GM12875 (cell line): ENCODE measurements at regions not wholly inside any gene's neighbourhood (a gene's known extent, or its start where the extent isn't known, plus 50 kb on each side); places are given as distances from the start of the nearest gene placed in this dataset.

Experiments used
- H3K4me3 ChIP-seq: one replicate; pipeline ENCODE4 v1.5.1; 2011; ENCODE audit warnings: low read depth, low read length, control low read depth
- CTCF ChIP-seq: IDR thresholded peaks from 2 replicates; pipeline ENCODE4 v1.5.1; 2011; ENCODE audit warnings: low read depth, mild to moderate bottlenecking, control low read depth, inconsistent platforms, low read length, moderate library complexity, borderline replicate concordance; ENCODE audit not compliant: insufficient read depth

- no peak overlapping the region for H3K4me3 ChIP-seq
- TF ChIP-seq CTCF = no peak
Observed at GRCh38 chr16:86662740-86663139, 84.4 kb downstream of the FOXL1 start.

- TF ChIP-seq CTCF = no peak
- no peak overlapping the region for H3K4me3 ChIP-seq
Observed at GRCh38 chr16:86663685-86664521, 85.6 kb downstream of the FOXL1 start.

GRCh38 chr16:86664522-86665318 lies 86.4 kb downstream of the FOXL1 start:
- TF ChIP-seq CTCF = no peak
- H3K4me3 ChIP-seq = no peak overlapping the region

- no peak for TF ChIP-seq CTCF
- H3K4me3 ChIP-seq = no peak overlapping the region
Observed at GRCh38 chr16:86665319-86665675, 86.9 kb downstream of the FOXL1 start.

GRCh38 chr16:86665929-86666328 lies 87.6 kb downstream of the FOXL1 start:
- no peak overlapping the region for H3K4me3 ChIP-seq
- TF ChIP-seq CTCF = no peak

GRCh38 chr16:86667035-86667434 lies 88.7 kb downstream of the FOXL1 start:
- H3K4me3 ChIP-seq = no peak overlapping the region
- no peak for TF ChIP-seq CTCF
